ENCODE measurements at regions not wholly inside any gene's neighbourhood (a gene's known extent, or its start where the extent isn't known, plus 50 kb on each side); places are given as distances from the start of the nearest gene placed in this dataset.

- ChIA-PET CTCF (no interaction called here), POLR2A (no interaction called here)
- WGBS (ENCODE audit: insufficient coverage) = 64% methylated on average over 2 of the region's 3 CpGs
- Histone ChIP-seq H3K4me3 (ENCODE audit: control extremely low read depth in 1 of 5, extremely low read depth in 1 of 5, insufficient read depth in 1 of 5, low read depth in 2 of 5, low read length in 4 of 5) (no peak overlapping the region), H3K9ac (ENCODE audit: low read length) (no peak overlapping the region), H3K27ac (ENCODE audit: low read length in 2 of 2) (no peak overlapping the region), H3K4me2 (replicated peaks; ENCODE audit: low read depth, low read length, poor library complexity, severe bottlenecking) (no peak overlapping the region), H3K4me1 (ENCODE audit: control insufficient read depth in 2 of 2, insufficient read depth in 2 of 2, low read length in 2 of 2) (no peaks in the 10 kb centered on the region), H3K9me3 (ENCODE audit: control extremely low read depth in 1 of 3, control insufficient read depth in 2 of 3, insufficient read depth in 1 of 3, low read length in 2 of 3) (peaks cover 0 to under 1% (median 0%) of the 10 kb centered on the region in 3 donors), H3K36me3 (replicated peaks in 1 of 2; ENCODE audit: control extremely low read depth in 1 of 2, control insufficient read depth in 1 of 2, extremely low read depth in 1 of 2, insufficient read depth in 2 of 2, low read length in 1 of 2) (no peaks in the 10 kb centered on the region), H3K79me2 (ENCODE audit: control insufficient read depth, insufficient read depth, low read length) (no peaks in the 10 kb centered on the region), H2AFZ (ENCODE audit: insufficient read depth, low read depth, low read length, poor library complexity, severe bottlenecking) (no peak overlapping the region), H3K27me3 (replicated peaks in 1 of 4; ENCODE audit: control extremely low read depth in 1 of 4, control insufficient read depth in 3 of 4, insufficient read depth in 4 of 4, low read length in 3 of 4) (no peaks in the 10 kb centered on the region), H4K20me1 (ENCODE audit: control insufficient read depth, insufficient read depth, low read length, poor library complexity, severe bottlenecking) (no peaks in the 10 kb centered on the region)
- no peak for TF ChIP-seq EZH2 (IDR thresholded peaks at IDR 0.05; ENCODE audit: borderline replicate concordance, insufficient read depth, low read depth, low read length, poor library complexity, severe bottlenecking)
- TF ChIP-seq CTCF (IDR thresholded peaks at IDR 0.05) = no peak
- peaks cover 4% of the 10 kb centered on the region for H3K9me3 Mint-ChIP-seq (ENCODE audit: insufficient read depth)
- no peak overlapping the region for H3K27ac Mint-ChIP-seq
- no peak for DNase-seq
- intact Hi-C loops (cut with micrococcal nuclease) = no loop called here
- no peak for ATAC-seq (ENCODE audit: low read depth)
- H3K4me1 Mint-ChIP-seq = no peaks in the 10 kb centered on the region
- no peak overlapping the region for H3K4me3 Mint-ChIP-seq
- H3K27me3 Mint-ChIP-seq = no peaks in the 10 kb centered on the region
Measured at GRCh38 chr13:81184556-81185265, 843.8 kb upstream of the SPRY2 start.

DNA sequence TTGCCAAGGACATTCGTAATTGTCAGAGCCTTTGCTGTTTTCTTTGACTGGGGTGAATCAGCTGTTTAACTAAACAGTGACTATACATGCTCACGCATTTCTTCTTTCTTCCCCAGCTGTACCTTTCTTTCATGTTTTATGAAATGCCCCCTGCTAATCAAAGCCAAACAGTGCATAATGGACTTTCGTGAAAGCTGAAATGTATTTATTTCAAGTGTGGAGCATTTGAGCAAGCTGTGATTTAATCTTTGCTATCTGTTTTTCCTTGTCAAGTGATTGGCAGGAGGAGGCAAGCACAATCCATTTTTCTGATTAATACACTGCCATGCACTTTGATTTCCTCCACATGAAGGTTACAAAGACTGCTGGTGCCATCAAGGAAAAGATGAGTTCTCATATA, 831.7 kb upstream of the SPRY2 start:
- Mint-ChIP-seq H3K9me3 (ENCODE audit: insufficient read depth) (peaks cover 1% of the 10 kb centered on the region), H3K4me3 (no peak overlapping the region), H3K27me3 (no peaks in the 10 kb centered on the region), H3K27ac (no peak overlapping the region), H3K4me1 (no peaks in the 10 kb centered on the region)
- ATAC-seq (ENCODE audit: low read depth) = no peak
- Histone ChIP-seq H3K4me3 (ENCODE audit: control extremely low read depth in 1 of 5, extremely low read depth in 1 of 5, insufficient read depth in 1 of 5, low read depth in 2 of 5, low read length in 4 of 5) (no peak overlapping the region), H3K27ac (ENCODE audit: low read length in 2 of 2) (no peak overlapping the region), H3K27me3 (replicated peaks in 1 of 4; ENCODE audit: control extremely low read depth in 1 of 4, control insufficient read depth in 3 of 4, insufficient read depth in 4 of 4, low read length in 3 of 4) (no peaks in the 10 kb centered on the region), H3K79me2 (ENCODE audit: control insufficient read depth, insufficient read depth, low read length) (no peaks in the 10 kb centered on the region), H3K9me3 (ENCODE audit: control extremely low read depth in 1 of 3, control insufficient read depth in 2 of 3, insufficient read depth in 1 of 3, low read length in 2 of 3) (no peaks in the 10 kb centered on the region), H3K4me2 (replicated peaks; ENCODE audit: low read depth, low read length, poor library complexity, severe bottlenecking) (no peak overlapping the region), H4K20me1 (ENCODE audit: control insufficient read depth, insufficient read depth, low read length, poor library complexity, severe bottlenecking) (no peaks in the 10 kb centered on the region), H3K9ac (ENCODE audit: low read length) (no peak overlapping the region), H3K4me1 (ENCODE audit: control insufficient read depth in 2 of 2, insufficient read depth in 2 of 2, low read length in 2 of 2) (no peaks in the 10 kb centered on the region), H2AFZ (ENCODE audit: insufficient read depth, low read depth, low read length, poor library complexity, severe bottlenecking) (no peak overlapping the region), H3K36me3 (replicated peaks in 1 of 2; ENCODE audit: control extremely low read depth in 1 of 2, control insufficient read depth in 1 of 2, extremely low read depth in 1 of 2, insufficient read depth in 2 of 2, low read length in 1 of 2) (no peaks in the 10 kb centered on the region)
- CTCF ChIA-PET = no interaction called here
- DNase-seq = no peak
- 71% methylated on average over 1 of the region's 3 CpGs for WGBS (ENCODE audit: insufficient coverage)
- no peak for TF ChIP-seq CTCF (IDR thresholded peaks at IDR 0.05)
- TF ChIP-seq EZH2 (IDR thresholded peaks at IDR 0.05; ENCODE audit: borderline replicate concordance, insufficient read depth, low read depth, low read length, poor library complexity, severe bottlenecking) = no peak
- intact Hi-C loops (cut with micrococcal nuclease) = no loop called here
- POLR2A ChIA-PET = no interaction called here
